WTC11 (cell line): ENCODE measurements at regions not wholly inside any gene's neighbourhood (a gene's known extent, or its start where the extent isn't known, plus 50 kb on each side); places are given as distances from the start of the nearest gene placed in this dataset.

Experiments used
- ATAC-seq: fragments of 200-7000 bp; cut with Tn5 transposase; 2 replicates; pipeline ENCODE4 v1.10.0; 2021; ENCODE audit warnings: mild to moderate bottlenecking, moderate library complexity
- CTCF ChIA-PET: fragments of 300-600 bp; sonication (Branson Sonifier 250); formaldehyde crosslinking; loops from one replicate; lab custom pipeline; 2021; ENCODE audit warnings: antibody characterized with exemption; lab: Charles Lee
- POLR2A ChIA-PET: fragments of 350-600 bp; sonication (Branson Sonifier 250); formaldehyde crosslinking; loops from one replicate; lab custom pipeline; 2021; ENCODE audit warnings: antibody characterized with exemption; lab: Charles Lee
- DNase-seq: peaks from one replicate; pipeline ENCODE4 v3.0.0; 2021; ENCODE audit warnings: low spot score
- H3K27ac Mint-ChIP-seq: 2 replicates; pipeline ENCODE4 v1.8.0; 2021; ENCODE audit warnings: mixed read lengths
- H3K27me3 Mint-ChIP-seq: 2 replicates; pipeline ENCODE4 v1.8.0; 2021; ENCODE audit warnings: low read depth, mild to moderate bottlenecking, moderate library complexity, mixed read lengths
- H3K36me3 Mint-ChIP-seq: 2 replicates; pipeline ENCODE4 v1.8.0; 2021; ENCODE audit warnings: mixed read lengths
- H3K4me1 Mint-ChIP-seq: 2 replicates; pipeline ENCODE4 v1.8.0; 2022; ENCODE audit warnings: mixed read lengths
- H3K4me3 Mint-ChIP-seq: 2 replicates; pipeline ENCODE4 v1.8.0; 2021; ENCODE audit warnings: mild to moderate bottlenecking, moderate library complexity, mixed read lengths
- H3K9me3 Mint-ChIP-seq: 2 replicates; pipeline ENCODE4 v1.8.0; 2021; ENCODE audit warnings: mixed read lengths
- CBFB ChIP-seq: sonication (generic); formaldehyde crosslinking; IDR thresholded peaks from 2 replicates; pipeline ENCODE4 v1.8.1; 2022; ENCODE audit warnings: mild to moderate bottlenecking, low read depth, missing genetic modification reagents
- E2F5 ChIP-seq: sonication (generic); formaldehyde crosslinking; IDR thresholded peaks from 2 replicates; pipeline ENCODE4 v1.8.1; 2022; ENCODE audit warnings: mild to moderate bottlenecking, moderate library complexity, missing genetic modification reagents
- ERG ChIP-seq: fragments of 250-450 bp; sonication (Bioruptor Pico); IDR thresholded peaks from 2 replicates; pipeline ENCODE4 v1.8.0; 2021; ENCODE audit warnings: mild to moderate bottlenecking
- FOXP1 ChIP-seq: sonication (generic); formaldehyde crosslinking; IDR thresholded peaks from 2 replicates; pipeline ENCODE4 v1.8.0; 2022; ENCODE audit warnings: missing genetic modification reagents, mild to moderate bottlenecking, moderate library complexity, borderline replicate concordance
- MAX ChIP-seq: sonication (generic); formaldehyde crosslinking; IDR thresholded peaks from 2 replicates; pipeline ENCODE4 v1.8.0; 2022; ENCODE audit warnings: mild to moderate bottlenecking, missing genetic modification reagents
- MLX ChIP-seq: sonication (generic); formaldehyde crosslinking; IDR thresholded peaks from 2 replicates; pipeline ENCODE4 v1.8.1; 2023; ENCODE audit warnings: mild to moderate bottlenecking, missing genetic modification reagents, moderate library complexity
- MYBL2 ChIP-seq: sonication (generic); formaldehyde crosslinking; IDR thresholded peaks from 2 replicates; pipeline ENCODE4 v1.8.1; 2023; ENCODE audit warnings: mild to moderate bottlenecking, moderate library complexity, missing genetic modification reagents
- NFYB ChIP-seq: sonication (generic); formaldehyde crosslinking; conservative IDR thresholded peaks from 2 replicates; pipeline ENCODE4 v1.8.0; 2022; ENCODE audit warnings: low read depth, missing genetic modification reagents
- SMAD3 ChIP-seq: sonication (generic); formaldehyde crosslinking; IDR thresholded peaks from 2 replicates; pipeline ENCODE4 v1.8.0; 2022; ENCODE audit warnings: missing genetic modification reagents, mild to moderate bottlenecking, borderline replicate concordance
- SMAD4 ChIP-seq: sonication (generic); formaldehyde crosslinking; IDR thresholded peaks from 2 replicates; pipeline ENCODE4 v1.8.0; 2022; ENCODE audit warnings: mild to moderate bottlenecking, missing genetic modification reagents
- SP1 ChIP-seq: sonication (generic); formaldehyde crosslinking; conservative IDR thresholded peaks from 2 replicates; pipeline ENCODE4 v1.8.1; 2022; ENCODE audit warnings: missing genetic modification reagents
- TEAD1 ChIP-seq: sonication (generic); formaldehyde crosslinking; IDR thresholded peaks from 2 replicates; pipeline ENCODE4 v1.8.0; 2022; ENCODE audit warnings: mild to moderate bottlenecking, missing genetic modification reagents
- ZBTB21 ChIP-seq: sonication (generic); formaldehyde crosslinking; IDR thresholded peaks from 2 replicates; pipeline ENCODE4 v1.8.1; 2023; ENCODE audit warnings: mild to moderate bottlenecking, missing genetic modification reagents, borderline replicate concordance
- ZBTB43 ChIP-seq: sonication (generic); formaldehyde crosslinking; IDR thresholded peaks from 2 replicates; pipeline ENCODE4 v1.8.1; 2023; ENCODE audit warnings: mild to moderate bottlenecking, missing genetic modification reagents
- ZNF121 ChIP-seq: sonication (generic); formaldehyde crosslinking; IDR thresholded peaks from 2 replicates; pipeline ENCODE4 v1.8.0; 2023; ENCODE audit warnings: missing genetic modification reagents
- ZNF232 ChIP-seq: sonication (generic); formaldehyde crosslinking; IDR thresholded peaks from 2 replicates; pipeline ENCODE4 v1.8.0; 2022; ENCODE audit warnings: mild to moderate bottlenecking, missing genetic modification reagents
- ZNF317 ChIP-seq: sonication (generic); formaldehyde crosslinking; IDR thresholded peaks from 2 replicates; pipeline ENCODE4 v1.8.1; 2023; ENCODE audit warnings: low read depth, mild to moderate bottlenecking, moderate library complexity, missing genetic modification reagents, borderline replicate concordance
- ZNF416 ChIP-seq: fragments of 250-450 bp; sonication (Bioruptor Pico); IDR thresholded peaks from 2 replicates; pipeline ENCODE4 v1.9.0; 2021; ENCODE audit warnings: mild to moderate bottlenecking, inconsistent platforms

- H3K9me3 Mint-ChIP-seq = no peaks in the 10 kb centered on the region
- peak overlapping the region; percentile 77 for H3K4me3 Mint-ChIP-seq
- no peak for TF ChIP-seq CBFB (CRISPR knock-in tag)
- TF ChIP-seq SP1 (CRISPR knock-in tag) = peak; percentile 44
- TF ChIP-seq ZNF232 (CRISPR knock-in tag) = peak; percentile 24; the same call in 1 of the 2 replicates
- TF ChIP-seq ZBTB43 (CRISPR knock-in tag) = 0 out of 2 replicates have a peak, but pooled peaks have one; percentile 17
- TF ChIP-seq MYBL2 (CRISPR knock-in tag) = peak; percentile 23; the same call in 1 of the 2 replicates
- TF ChIP-seq SMAD4 (CRISPR knock-in tag) = no peak
- TF ChIP-seq MLX (CRISPR knock-in tag) = no peak
- peak; percentile 28; the same call in 1 of the 2 replicates for TF ChIP-seq NFYB (CRISPR knock-in tag)
- TF ChIP-seq ZNF416 (CRISPR knock-in tag) = no peak
- TF ChIP-seq ZNF121 = peak; percentile 95
- TF ChIP-seq TEAD1 = 0 out of 2 replicates have a peak, but pooled peaks have one; percentile 27
- TF ChIP-seq ZNF317 = no peak
- TF ChIP-seq SMAD3 (CRISPR knock-in tag) = no peak
- TF ChIP-seq MAX (CRISPR knock-in tag) = peak; percentile 66
- peak; percentile 45; the same call in 1 of the 2 replicates for TF ChIP-seq E2F5
- TF ChIP-seq FOXP1 = 0 out of 2 replicates have a peak, but pooled peaks have one; percentile 2
- TF ChIP-seq ERG (CRISPR knock-in tag) = no peak
- peak; percentile 54; the same call in 1 of the 2 replicates for TF ChIP-seq ZBTB21
- TF ChIP-seq, all 79 proteins: peak for 11
- DNase-seq (peak; percentile 88), ATAC-seq (peak; percentile 72)
- peaks cover 64% of the 10 kb centered on the region for H3K27me3 Mint-ChIP-seq
- peak overlapping the region; percentile 93; the same call in 1 of the 2 replicates for H3K27ac Mint-ChIP-seq
- H3K4me1 Mint-ChIP-seq = peaks cover 52% of the 10 kb centered on the region
- ChIA-PET POLR2A (interaction anchor here (1.0 to 3.1 kb wide), 6 partner anchors 15 to 113 kb away, joined by 3 to 26 read pairs (median 3); partner anchors contain the start of gene CXXC5), CTCF (interaction anchor here (0.6 to 9.7 kb wide), 10 partner anchors 19 to 297 kb away, joined by 3 to 99 read pairs (median 6); partner anchors contain the start of gene CXXC5)
- no peaks in the 10 kb centered on the region for H3K36me3 Mint-ChIP-seq
Measured at GRCh38 chr5:139745800-139746690, 49.6 kb upstream of the PSD2 start.
